Endodermal cell (in vitro differentiated cells): ENCODE measurements at regions not wholly inside any gene's neighbourhood (a gene's known extent, or its start where the extent isn't known, plus 50 kb on each side); places are given as distances from the start of the nearest gene placed in this dataset.
A peak's percentile ranks its signal among the peaks of the same experiment; 100 is the strongest.

Source experiments
- DNase-seq: peaks from one replicate; pipeline ENCODE4 v3.0.0-alpha.2; 2017
- H3K27ac ChIP-seq: 2 replicates; pipeline ENCODE4 v1.5.1; 2013; ENCODE audit warnings: mild to moderate bottlenecking, low read depth, low read length, moderate library complexity
- H3K27me3 ChIP-seq: 2 replicates; pipeline ENCODE4 v1.6.1; 2013; ENCODE audit warnings: mild to moderate bottlenecking, low read length, moderate library complexity; ENCODE audit not compliant: insufficient read depth, control insufficient read depth, poor library complexity, severe bottlenecking
- H3K36me3 ChIP-seq: 2 replicates; pipeline ENCODE4 v1.7.0; 2013; ENCODE audit warnings: mild to moderate bottlenecking, low read length, moderate library complexity; ENCODE audit not compliant: control insufficient read depth, insufficient read depth
- H3K4me1 ChIP-seq: one replicate; pipeline ENCODE4 v1.7.0; 2013; ENCODE audit warnings: low read length; ENCODE audit not compliant: control insufficient read depth, insufficient read depth
- H3K4me3 ChIP-seq: 2 replicates; pipeline ENCODE4 v1.5.1; 2013; ENCODE audit warnings: mild to moderate bottlenecking, low read length, moderate library complexity
- H3K9ac ChIP-seq: 2 replicates; pipeline ENCODE4 v1.6.1; 2013; ENCODE audit warnings: mild to moderate bottlenecking, low read length, moderate library complexity; ENCODE audit not compliant: poor library complexity, severe bottlenecking; ENCODE audit errors: extremely low read depth
- H3K9me3 ChIP-seq: 2 replicates; pipeline ENCODE4 v1.6.1; 2013; ENCODE audit warnings: mild to moderate bottlenecking, low read length, moderate library complexity; ENCODE audit not compliant: control insufficient read depth
- H3K27ac Mint-ChIP-seq: 2 replicates; pipeline ENCODE4 v1.8.0; 2020; ENCODE audit warnings: mixed read lengths
- H3K27me3 Mint-ChIP-seq: 2 replicates; pipeline ENCODE4 v1.8.0; 2021; ENCODE audit warnings: mild to moderate bottlenecking, mixed read lengths; ENCODE audit not compliant: insufficient read depth
- H3K36me3 Mint-ChIP-seq: 2 replicates; pipeline ENCODE4 v1.8.0; 2020; ENCODE audit warnings: low read depth, mixed read lengths
- H3K4me1 Mint-ChIP-seq: 2 replicates; pipeline ENCODE4 v1.8.0; 2020; ENCODE audit warnings: mixed read lengths
- H3K4me3 Mint-ChIP-seq: 2 replicates; pipeline ENCODE4 v1.8.0; 2020; ENCODE audit warnings: mild to moderate bottlenecking, moderate library complexity, mixed read lengths
- H3K9me3 Mint-ChIP-seq: 2 replicates; pipeline ENCODE4 v1.8.0; 2020; ENCODE audit warnings: mild to moderate bottlenecking, mixed read lengths
- CTCF ChIP-seq: fragments of 200-600 bp; sonication (generic); conservative IDR thresholded peaks from 2 replicates; pipeline ENCODE4 v1.5.0; 2021; ENCODE audit warnings: antibody characterized with exemption, mild to moderate bottlenecking
- WGBS, 2 experiments: methylation state at CpG; one replicate each; pipeline versions ENCODE4 v1.1.5 to v1.1.7; 2013; ENCODE audit warnings: missing lambda C conversion rate in 2 of 2, mixed read lengths in 1 of 2; ENCODE audit not compliant: insufficient coverage in 1 of 2, insufficient read length in 1 of 2; 5-methylcytosine and 5-hydroxymethylcytosine counted together

GRCh38 chr6:117761610-117762009 is 86.3 kb downstream of the NUS1 start:
- no peaks in the 10 kb centered on the region for H3K4me1 ChIP-seq

GRCh38 chr6:117771403-117771802 is 96.1 kb downstream of the NUS1 start:
- Histone ChIP-seq H3K27me3 (no peaks in the 10 kb centered on the region), H3K9me3 (no peaks in the 10 kb centered on the region), H3K27ac (no peak overlapping the region), H3K4me3 (no peak overlapping the region), H3K9ac (no peak overlapping the region), H3K36me3 (no peaks in the 10 kb centered on the region), H3K4me1 (no peaks in the 10 kb centered on the region)
- peaks cover 8% of the 10 kb centered on the region for H3K4me1 Mint-ChIP-seq
- no peak for DNase-seq
- H3K4me3 Mint-ChIP-seq, result no peak overlapping the region
- no peak overlapping the region for H3K27ac Mint-ChIP-seq
- TF ChIP-seq CTCF, result no peak
- H3K9me3 Mint-ChIP-seq, result no peaks in the 10 kb centered on the region
- H3K36me3 Mint-ChIP-seq, result no peaks in the 10 kb centered on the region
- WGBS, 2 experiments, result 94 to 95% methylated on average over 2 of the region's 2 CpGs
- H3K27me3 Mint-ChIP-seq, result no peaks in the 10 kb centered on the region

More at GRCh38 chr6:117761610-117762009, 86.3 kb downstream of the NUS1 start:
- Histone ChIP-seq H3K27me3 (no peaks in the 10 kb centered on the region), H3K36me3 (no peaks in the 10 kb centered on the region), H3K9me3 (peaks cover 14% of the 10 kb centered on the region), H3K9ac (no peak overlapping the region), H3K4me3 (no peak overlapping the region), H3K27ac (no peak overlapping the region)
- WGBS, 2 experiments, result 82 to 100% methylated on average over 1 to 2 of the region's 2 CpGs
- Mint-ChIP-seq H3K36me3 (no peaks in the 10 kb centered on the region), H3K27me3 (no peaks in the 10 kb centered on the region), H3K4me1 (no peaks in the 10 kb centered on the region), H3K4me3 (no peak overlapping the region), H3K27ac (no peak overlapping the region), H3K9me3 (peaks cover 6% of the 10 kb centered on the region)
- TF ChIP-seq CTCF, result no peak
- no peak for DNase-seq

GRCh38 chr6:117776441-117776840 is 101.2 kb downstream of the NUS1 start:
- H3K36me3 Mint-ChIP-seq, result no peaks in the 10 kb centered on the region
- no peaks in the 10 kb centered on the region for H3K27me3 Mint-ChIP-seq
- Histone ChIP-seq H3K27me3 (no peaks in the 10 kb centered on the region), H3K27ac (no peak overlapping the region), H3K4me1 (no peaks in the 10 kb centered on the region), H3K9me3 (no peaks in the 10 kb centered on the region), H3K36me3 (no peaks in the 10 kb centered on the region), H3K9ac (no peak overlapping the region), H3K4me3 (no peak overlapping the region)
- peak; percentile 73 for TF ChIP-seq CTCF
- 71 to 94% methylated on average over 3 of the region's 3 CpGs for WGBS, 2 experiments
- no peak overlapping the region for H3K27ac Mint-ChIP-seq
- H3K9me3 Mint-ChIP-seq, result no peaks in the 10 kb centered on the region
- H3K4me3 Mint-ChIP-seq, result no peak overlapping the region
- no peak for DNase-seq
- H3K4me1 Mint-ChIP-seq, result peaks cover 8% of the 10 kb centered on the region
